ENCODE measurements at regions not wholly inside any gene's neighbourhood (a gene's known extent, or its start where the extent isn't known, plus 50 kb on each side); places are given as distances from the start of the nearest gene placed in this dataset.

- Histone ChIP-seq H3K4me1 (replicated peaks) (no peaks in the 10 kb centered on the region), H3K27me3 (replicated peaks; ENCODE audit: insufficient read depth) (no peaks in the 10 kb centered on the region), H3K4me3 (no peak overlapping the region), H3K9me3 (no peaks in the 10 kb centered on the region), H3K27ac (no peak overlapping the region), H3K36me3 (no peaks in the 10 kb centered on the region)
- intact Hi-C loops (cut with DNase I): no loop called here
- TF ChIP-seq POLR2A (IDR thresholded peaks at IDR 0.05): no peak
- no peak for TF ChIP-seq POLR2AphosphoS5 (IDR thresholded peaks at IDR 0.05)
- TF ChIP-seq CTCF (IDR thresholded peaks at IDR 0.05): no peak
- WGBS: 88% methylated on average over 10 of the region's 10 CpGs
- DNase-seq (ENCODE audit: low spot score): no peak
Measured at GRCh38 chr2:236334122-236334876, 70.1 kb upstream of the ASB18 start.

GRCh38 chr2:236335696-236336574 lies 71.7 kb upstream of the ASB18 start:
- H3K9me3 ChIP-seq: no peaks in the 10 kb centered on the region
- H3K4me3 ChIP-seq: no peak overlapping the region
- H3K4me1 ChIP-seq (replicated peaks): no peaks in the 10 kb centered on the region
- H3K27ac ChIP-seq: no peak overlapping the region
- DNase-seq (ENCODE audit: low spot score): no peak
- no peak for TF ChIP-seq POLR2A (IDR thresholded peaks at IDR 0.05)
- TF ChIP-seq POLR2AphosphoS5 (IDR thresholded peaks at IDR 0.05): no peak
- TF ChIP-seq CTCF (IDR thresholded peaks at IDR 0.05): no peak
- no peaks in the 10 kb centered on the region for H3K27me3 ChIP-seq (replicated peaks; ENCODE audit: insufficient read depth)
- intact Hi-C loops (cut with DNase I): no loop called here
- 85% methylated on average over 19 of the region's 19 CpGs for WGBS
- no peaks in the 10 kb centered on the region for H3K36me3 ChIP-seq

GRCh38 chr2:236336575-236337464 lies 72.6 kb upstream of the ASB18 start:
- TF ChIP-seq POLR2A (IDR thresholded peaks at IDR 0.05) (no peak), POLR2AphosphoS5 (IDR thresholded peaks at IDR 0.05) (no peak), CTCF (IDR thresholded peaks at IDR 0.05) (no peak)
- 95% methylated on average over 30 of the region's 30 CpGs for WGBS
- H3K9me3 ChIP-seq: no peaks in the 10 kb centered on the region

GRCh38 chr2:236337465-236338325 lies 73.5 kb upstream of the ASB18 start:
- Histone ChIP-seq H3K27ac (no peak overlapping the region), H3K4me1 (replicated peaks) (no peaks in the 10 kb centered on the region), H3K9me3 (no peaks in the 10 kb centered on the region), H3K4me3 (no peak overlapping the region), H3K36me3 (no peaks in the 10 kb centered on the region), H3K27me3 (replicated peaks; ENCODE audit: insufficient read depth) (no peaks in the 10 kb centered on the region)
- WGBS: 90% methylated on average over 19 of the region's 19 CpGs
- intact Hi-C loops (cut with DNase I): no loop called here
- no peak for DNase-seq (ENCODE audit: low spot score)
- no peak for TF ChIP-seq POLR2A (IDR thresholded peaks at IDR 0.05)
- no peak for TF ChIP-seq POLR2AphosphoS5 (IDR thresholded peaks at IDR 0.05)
- no peak for TF ChIP-seq CTCF (IDR thresholded peaks at IDR 0.05)

More at GRCh38 chr2:236336575-236337464, 72.6 kb upstream of the ASB18 start:
- Histone ChIP-seq H3K27ac (no peak overlapping the region), H3K4me1 (replicated peaks) (no peaks in the 10 kb centered on the region), H3K4me3 (no peak overlapping the region), H3K27me3 (replicated peaks; ENCODE audit: insufficient read depth) (no peaks in the 10 kb centered on the region), H3K36me3 (no peaks in the 10 kb centered on the region)
- intact Hi-C loops (cut with DNase I): no loop called here
- DNase-seq (ENCODE audit: low spot score): no peak
